ENCODE measurements at regions not wholly inside any gene's neighbourhood (a gene's known extent, or its start where the extent isn't known, plus 50 kb on each side); places are given as distances from the start of the nearest gene placed in this dataset.

- H3K27ac ChIP-seq (ENCODE audit: insufficient read length, low read depth, low read length) = no peak overlapping the region
- H4K91ac ChIP-seq (ENCODE audit: insufficient read length, low read depth, low read length) = no peak overlapping the region
- no peaks in the 10 kb centered on the region; the same call in 1 of the 2 replicates for H3K4me1 ChIP-seq (ENCODE audit: insufficient read depth, low read length)
- H4K8ac ChIP-seq (replicated peaks; ENCODE audit: insufficient read length, low read depth, low read length) = no peak overlapping the region
- H3K79me1 ChIP-seq (ENCODE audit: insufficient read depth, low read depth, low read length, poor library complexity, severe bottlenecking) = no peaks in the 10 kb centered on the region
- Mint-ChIP-seq H3K4me3 (no peak overlapping the region), H3K27me3 (ENCODE audit: low read depth) (no peaks in the 10 kb centered on the region), H3K9me3 (peaks cover 17 to 18% of the 10 kb centered on the region in 2 experiments), H3K36me3 (ENCODE audit: insufficient read depth in 1 of 3, low read depth in 3 of 3) (peaks cover 3 to 19% (median 8%) of the 10 kb centered on the region in 3 experiments), H3K4me1 (peaks cover 0 to 2% of the 10 kb centered on the region in 2 experiments; a peak in 1 of 4 replicates), H3K27ac (no peak overlapping the region)
- H2AFZ ChIP-seq (ENCODE audit: low read length) = no peak overlapping the region
- no peak overlapping the region for H3K14ac ChIP-seq (ENCODE audit: insufficient read depth, low read length)
- H2BK15ac ChIP-seq (ENCODE audit: low read depth, low read length) = no peak overlapping the region
- H3K56ac ChIP-seq (ENCODE audit: insufficient read length, low read depth, low read length) = no peak overlapping the region
- TF ChIP-seq CTCF (conservative IDR thresholded peaks at IDR 0.05) = no peak
- H3K9ac ChIP-seq (ENCODE audit: extremely low read depth, insufficient read length, low read length) = no peak overlapping the region
- no peak for DNase-seq
- H3K23ac ChIP-seq (ENCODE audit: insufficient read length, low read depth, low read length) = no peak overlapping the region
- no peak overlapping the region for H2BK12ac ChIP-seq (ENCODE audit: insufficient read length, low read depth, low read length)
- H3K4me2 ChIP-seq (ENCODE audit: insufficient read depth, insufficient read length, low read length) = no peak overlapping the region
- H3K79me2 ChIP-seq (ENCODE audit: insufficient read depth, low read length) = no peaks in the 10 kb centered on the region
- no peak overlapping the region for H3K4ac ChIP-seq (ENCODE audit: low read depth, low read length)
- H2BK120ac ChIP-seq (ENCODE audit: low read depth, low read length, poor library complexity, severe bottlenecking) = no peak overlapping the region
- no peak overlapping the region for H2AK5ac ChIP-seq (ENCODE audit: insufficient read length, low read length)
- H3K23me2 ChIP-seq (ENCODE audit: insufficient read length, low read depth, low read length, poor library complexity, severe bottlenecking) = no peaks in the 10 kb centered on the region
- no peaks in the 10 kb centered on the region for H4K20me1 ChIP-seq (ENCODE audit: control insufficient read depth, insufficient read depth, insufficient read length)
- no peaks in the 10 kb centered on the region for H3K9me3 ChIP-seq (ENCODE audit: control insufficient read depth, low read depth, low read length)
- H3K27me3 ChIP-seq (ENCODE audit: insufficient read depth, low read length) = no peaks in the 10 kb centered on the region
- no peak overlapping the region for H2BK5ac ChIP-seq (ENCODE audit: insufficient read length, low read length)
- WGBS (ENCODE audit: extremely low coverage, insufficient read length, low lambda C conversion rate) = no CpG with 5 or more reads among the region's 2 CpGs
- H4K5ac ChIP-seq (ENCODE audit: insufficient read length, low read depth, low read length) = no peak overlapping the region
- H3T11ph ChIP-seq (ENCODE audit: low read length) = no peak overlapping the region
- no peak overlapping the region for H2BK20ac ChIP-seq (ENCODE audit: low read depth, low read length, poor library complexity, severe bottlenecking)
- H3K18ac ChIP-seq (ENCODE audit: insufficient read length, low read depth, low read length) = no peak overlapping the region
Measured at GRCh38 chr18:25001803-25002202, 350.2 kb downstream of the ZNF521 start.
